ENCODE measurements at regions not wholly inside any gene's neighbourhood (a gene's known extent, or its start where the extent isn't known, plus 50 kb on each side); places are given as distances from the start of the nearest gene placed in this dataset.

GRCh38 chr1:191690931-191691330 lies 467.3 kb upstream of the RGS18 start:
- H3K79me2 ChIP-seq (ENCODE audit: control insufficient read depth, insufficient read depth, low read length), result no peaks in the 10 kb centered on the region
- FAIRE-seq (no peak), DNase-seq (ENCODE audit: low read depth, low spot score) (no peak)
- TF ChIP-seq EZH2 (IDR thresholded peaks at IDR 0.05; ENCODE audit: low read length) (no peak), CTCF (optimal IDR thresholded peaks at IDR 0.05 in 1 of 3, IDR thresholded peaks at IDR 0.05 in 1 of 3, conservative IDR thresholded peaks at IDR 0.05 in 1 of 3; ENCODE audit: extremely low read depth in 1 of 3, insufficient read depth in 2 of 3, low read length in 3 of 3) (no peak)
- no peaks in the 10 kb centered on the region for H3K36me3 ChIP-seq (ENCODE audit: control insufficient read depth in 2 of 2, extremely low read depth in 1 of 2, insufficient read depth in 2 of 2, low read length in 2 of 2)
- no peaks in the 10 kb centered on the region for H3K9me3 ChIP-seq (ENCODE audit: control insufficient read depth, low read depth, low read length)
- H4K20me1 ChIP-seq (ENCODE audit: control insufficient read depth, extremely low read depth, insufficient read depth, low read length), result no peaks in the 10 kb centered on the region
- no peak overlapping the region for H3K4me3 ChIP-seq (ENCODE audit: control insufficient read depth in 2 of 3, extremely low read depth in 1 of 3, insufficient read depth in 2 of 3, low read depth in 1 of 3, low read length in 3 of 3)
- no peak overlapping the region for H2AFZ ChIP-seq (ENCODE audit: control insufficient read depth, low read length)
- H3K27ac ChIP-seq (ENCODE audit: control insufficient read depth, insufficient read depth, low read length), result no peak overlapping the region
- no peaks in the 10 kb centered on the region for H3K9me1 ChIP-seq (ENCODE audit: control insufficient read depth, extremely low read depth, insufficient read depth, low read length)
- dilution Hi-C loops (cut with MboI; ENCODE audit: extremely low pct_ligation_motif_present, low sequenced_read_pairs), result no loop called here
- no peaks in the 10 kb centered on the region for H3K4me1 ChIP-seq (ENCODE audit: control insufficient read depth, extremely low read depth, insufficient read depth, low read length)
- no peak overlapping the region for H3K9ac ChIP-seq (ENCODE audit: control insufficient read depth, extremely low read depth, insufficient read depth, low read length)
- H3K4me2 ChIP-seq (ENCODE audit: control insufficient read depth, extremely low read depth, insufficient read depth, low read depth, low read length), result no peak overlapping the region
- H3K27me3 ChIP-seq (ENCODE audit: control insufficient read depth, extremely low read depth, insufficient read depth, low read length), result no peaks in the 10 kb centered on the region

GRCh38 chr1:191693797-191694196 lies 464.5 kb upstream of the RGS18 start:
- no peak overlapping the region for H3K27ac ChIP-seq (ENCODE audit: control insufficient read depth, insufficient read depth, low read length)
- no peak for FAIRE-seq
- no peak overlapping the region for H3K9ac ChIP-seq (ENCODE audit: control insufficient read depth, extremely low read depth, insufficient read depth, low read length)
- no peak for TF ChIP-seq CTCF (optimal IDR thresholded peaks at IDR 0.05 in 1 of 3, IDR thresholded peaks at IDR 0.05 in 1 of 3, conservative IDR thresholded peaks at IDR 0.05 in 1 of 3; ENCODE audit: extremely low read depth in 1 of 3, insufficient read depth in 2 of 3, low read length in 3 of 3)
- TF ChIP-seq EZH2 (IDR thresholded peaks at IDR 0.05; ENCODE audit: low read length), result no peak
- no peaks in the 10 kb centered on the region for H3K4me1 ChIP-seq (ENCODE audit: control insufficient read depth, extremely low read depth, insufficient read depth, low read length)
- no peaks in the 10 kb centered on the region for H3K27me3 ChIP-seq (ENCODE audit: control insufficient read depth, extremely low read depth, insufficient read depth, low read length)
- DNase-seq (ENCODE audit: low read depth, low spot score), result no peak
- no peaks in the 10 kb centered on the region for H3K9me1 ChIP-seq (ENCODE audit: control insufficient read depth, extremely low read depth, insufficient read depth, low read length)
- no peaks in the 10 kb centered on the region for H3K79me2 ChIP-seq (ENCODE audit: control insufficient read depth, insufficient read depth, low read length)
- dilution Hi-C loops (cut with MboI; ENCODE audit: extremely low pct_ligation_motif_present, low sequenced_read_pairs), result no loop called here
- H3K4me2 ChIP-seq (ENCODE audit: control insufficient read depth, extremely low read depth, insufficient read depth, low read depth, low read length), result no peak overlapping the region
- H3K9me3 ChIP-seq (ENCODE audit: control insufficient read depth, low read depth, low read length), result no peaks in the 10 kb centered on the region
- no peaks in the 10 kb centered on the region for H4K20me1 ChIP-seq (ENCODE audit: control insufficient read depth, extremely low read depth, insufficient read depth, low read length)
- no peak overlapping the region for H2AFZ ChIP-seq (ENCODE audit: control insufficient read depth, low read length)
- H3K4me3 ChIP-seq (ENCODE audit: control insufficient read depth in 2 of 3, extremely low read depth in 1 of 3, insufficient read depth in 2 of 3, low read depth in 1 of 3, low read length in 3 of 3), result no peak overlapping the region
- H3K36me3 ChIP-seq (ENCODE audit: control insufficient read depth in 2 of 2, extremely low read depth in 1 of 2, insufficient read depth in 2 of 2, low read length in 2 of 2), result no peaks in the 10 kb centered on the region

Data from keratinocyte (primary cell).